ENCODE measurements at regions not wholly inside any gene's neighbourhood (a gene's known extent, or its start where the extent isn't known, plus 50 kb on each side); places are given as distances from the start of the nearest gene placed in this dataset.
"Not testable (repeated sequence)": the region's sequence is repeated elsewhere in the genome, so short reads cannot be mapped to it uniquely, and the experiment has no call there.

- no peak for ATAC-seq
- WGBS (ENCODE audit: missing lambda C conversion rate): 29% methylated on average over 10 of the region's 10 CpGs
- no peak for TF ChIP-seq ZC3H11A (IDR thresholded peaks at IDR 0.05)
- TF ChIP-seq HOXB13 (CRISPR knock-in tag; IDR thresholded peaks at IDR 0.05; ENCODE audit: low read depth): no peak
- no peak for TF ChIP-seq ATOH8 (CRISPR knock-in tag; IDR thresholded peaks at IDR 0.05; ENCODE audit: low read depth)
- no peak for TF ChIP-seq FOSL2 (IDR thresholded peaks at IDR 0.05)
- TF ChIP-seq FOSL2 (CRISPR knock-in tag; IDR thresholded peaks at IDR 0.05): no peak
- no peak for TF ChIP-seq PHF8 (IDR thresholded peaks at IDR 0.05; ENCODE audit: borderline replicate concordance, low read depth)
- no peak for TF ChIP-seq RARB (CRISPR knock-in tag; IDR thresholded peaks at IDR 0.05)
- TF ChIP-seq POLR2AphosphoS2 (conservative IDR thresholded peaks at IDR 0.05; ENCODE audit: low read length): no peak
- TF ChIP-seq CTCF (IDR thresholded peaks at IDR 0.05): no peak
- TF ChIP-seq FOXS1 (CRISPR knock-in tag; IDR thresholded peaks at IDR 0.05): no peak
- TF ChIP-seq TP53 (CRISPR knock-in tag; IDR thresholded peaks at IDR 0.05): no peak
- TF ChIP-seq PBX3 (IDR thresholded peaks at IDR 0.05): no peak
- DNase-seq (ENCODE audit: low read depth in 1 of 2, low spot score in 1 of 2): no peak
- Histone ChIP-seq H3K4me2 (no peak overlapping the region), H3K9me3 (no peaks in the 10 kb centered on the region), H3K4me1 (no peaks in the 10 kb centered on the region), H3K4me3 (no peak overlapping the region), H3K27ac (no peak overlapping the region)
- FAIRE-seq: no peak
- CTCF ChIA-PET: no interaction called here
- POLR2A ChIA-PET: no interaction called here
Measured at GRCh38 chr14:105980224-105980623, 453.8 kb downstream of the TMEM121 start.

- H3K9me3 ChIP-seq; CTCF ChIA-PET; ATAC-seq; H3K4me3 ChIP-seq; H3K27ac ChIP-seq; H3K4me2 ChIP-seq; H3K4me1 ChIP-seq; POLR2A ChIA-PET; DNase-seq (ENCODE audit: low read depth in 1 of 2, low spot score in 1 of 2): not testable (repeated sequence)
- 11% methylated on average over 8 of the region's 8 CpGs for WGBS (ENCODE audit: missing lambda C conversion rate)
- FAIRE-seq: peak; percentile 49
Measured at GRCh38 chr14:105981517-105982302, 455.3 kb downstream of the TMEM121 start.

GRCh38 chr14:105982664-105983063 is 456.3 kb downstream of the TMEM121 start:
- WGBS (ENCODE audit: missing lambda C conversion rate): 29% methylated on average over 8 of the region's 8 CpGs
- no peak overlapping the region for H3K4me3 ChIP-seq
- no peaks in the 10 kb centered on the region for H3K9me3 ChIP-seq
- FAIRE-seq (no peak), DNase-seq (ENCODE audit: low read depth in 1 of 2, low spot score in 1 of 2) (no peak), ATAC-seq (no peak)
- H3K27ac ChIP-seq: no peak overlapping the region
- TF ChIP-seq CHD4 (IDR thresholded peaks at IDR 0.05; ENCODE audit: borderline replicate concordance): no peak
- no peak for TF ChIP-seq FOSB (CRISPR knock-in tag; IDR thresholded peaks at IDR 0.05)
- TF ChIP-seq BHLHE40 (IDR thresholded peaks at IDR 0.05; ENCODE audit: low read depth, low read length): no peak
- no peak for TF ChIP-seq HOXB13 (CRISPR knock-in tag; IDR thresholded peaks at IDR 0.05; ENCODE audit: low read depth)
- no peak for TF ChIP-seq HDAC2 (IDR thresholded peaks at IDR 0.05)
- TF ChIP-seq TFCP2L1 (CRISPR knock-in tag; IDR thresholded peaks at IDR 0.05): no peak
- H3K4me2 ChIP-seq: no peak overlapping the region
- ChIA-PET CTCF (no interaction called here), POLR2A (no interaction called here)
- H3K4me1 ChIP-seq: no peaks in the 10 kb centered on the region

- ChIA-PET POLR2A (no interaction called here), CTCF (interaction anchor here (1.1 kb wide), 1 partner anchor 42 kb away, joined by 3 read pairs; no protein-coding TSS in a partner anchor)
- H3K9me3 ChIP-seq: no peaks in the 10 kb centered on the region
- TF ChIP-seq CHD4 (IDR thresholded peaks at IDR 0.05; ENCODE audit: borderline replicate concordance) (no peak), RNF2 (IDR thresholded peaks at IDR 0.05; ENCODE audit: borderline replicate concordance, low read depth) (no peak), KDM1A (IDR thresholded peaks at IDR 0.05; ENCODE audit: low read depth) (no peak), HDAC2 (IDR thresholded peaks at IDR 0.05) (no peak), ZSCAN20 (CRISPR knock-in tag; IDR thresholded peaks at IDR 0.05) (no peak), SMC3 (IDR thresholded peaks at IDR 0.05) (no peak), HEYL (CRISPR knock-in tag; IDR thresholded peaks at IDR 0.05) (no peak), FOSL2 (IDR thresholded peaks at IDR 0.05) (no peak), FOSL2 (CRISPR knock-in tag; IDR thresholded peaks at IDR 0.05) (no peak), CBX8 (IDR thresholded peaks at IDR 0.05) (no peak), GATA3 (IDR thresholded peaks at IDR 0.05; ENCODE audit: borderline replicate concordance) (no peak), NR3C1 (IDR thresholded peaks at IDR 0.05) (no peak), USF2 (IDR thresholded peaks at IDR 0.05) (no peak)
- 2% methylated on average over 2 of the region's 2 CpGs for WGBS (ENCODE audit: missing lambda C conversion rate)
- H3K27ac ChIP-seq: no peak overlapping the region
- no peak overlapping the region for H3K4me3 ChIP-seq
- no peak for ATAC-seq
- no peaks in the 10 kb centered on the region for H3K4me1 ChIP-seq
- DNase-seq (ENCODE audit: low read depth in 1 of 2, low spot score in 1 of 2): no peak
- no peak overlapping the region for H3K4me2 ChIP-seq
- no peak for FAIRE-seq
Measured at GRCh38 chr14:105986894-105987284, 460.5 kb downstream of the TMEM121 start.
